GM21528 (cell line): ENCODE measurements at regions not wholly inside any gene's neighbourhood (a gene's known extent, or its start where the extent isn't known, plus 50 kb on each side); places are given as distances from the start of the nearest gene placed in this dataset.

ENCODE experiments used
- ATAC-seq: cut with Tn5 transposase; IDR thresholded peaks from one replicate; pipeline ENCODE4 v1.9.1; 2021; ENCODE audit warnings: mild to moderate bottlenecking, moderate library complexity; ENCODE audit not compliant: unreplicated experiment, low FRiP score

GRCh38 chr7:155247479-155248365 lies 50.0 kb upstream of the INSIG1 start:
- ATAC-seq = no peak
